Suprapubic skin (tissue), 4 donors: ENCODE measurements at regions not wholly inside any gene's neighbourhood (a gene's known extent, or its start where the extent isn't known, plus 50 kb on each side); places are given as distances from the start of the nearest gene placed in this dataset.

Experiments used
- DNase-seq, 2 donors: peaks; one replicate each; pipeline ENCODE4 v3.0.0-alpha.2; 2019; ENCODE audit warnings: low spot score in 2 of 2
- H3K27ac ChIP-seq: fragments of 200-600 bp; sonication (generic); one replicate; pipeline ENCODE4 v1.5.1; 2019
- H3K27me3 ChIP-seq: fragments of 200-600 bp; sonication (generic); one replicate; pipeline ENCODE4 v1.5.1; 2019
- H3K36me3 ChIP-seq: fragments of 200-600 bp; sonication (generic); one replicate; pipeline ENCODE4 v1.5.1; 2019
- H3K4me1 ChIP-seq: fragments of 200-600 bp; sonication (generic); one replicate; pipeline ENCODE4 v1.5.1; 2019
- H3K4me3 ChIP-seq: fragments of 200-600 bp; sonication (generic); one replicate; pipeline ENCODE4 v1.5.1; 2019; ENCODE audit warnings: mild to moderate bottlenecking
- H3K9me3 ChIP-seq: fragments of 200-600 bp; sonication (generic); one replicate; pipeline ENCODE4 v1.5.1; 2019
- CTCF ChIP-seq, 2 donors: fragments of 200-600 bp in 1 of 2; fragments of 450-650 bp in 1 of 2; sonication (generic) in 1 of 2; IDR thresholded peaks; one replicate each; pipeline ENCODE4 v1.5.1; 2016 to 2019; ENCODE audit warnings: antibody characterized with exemption in 2 of 2, mild to moderate bottlenecking in 1 of 2, moderate library complexity in 1 of 2
- EP300 ChIP-seq: sonication (generic); formaldehyde crosslinking; IDR thresholded peaks from one replicate; pipeline ENCODE4 v1.6.1; 2017; ENCODE audit warnings: antibody characterized with exemption
- POLR2A ChIP-seq, 2 donors: fragments of 450-650 bp; IDR thresholded peaks; one replicate each; pipeline ENCODE4 v1.6.1; 2017; ENCODE audit warnings: antibody characterized with exemption in 2 of 2, mild to moderate bottlenecking in 2 of 2, moderate library complexity in 2 of 2
- POLR2AphosphoS5 ChIP-seq, 3 donors: sonication (generic); formaldehyde crosslinking; IDR thresholded peaks; one replicate each; pipeline ENCODE4 v1.6.1; 2017; ENCODE audit warnings: antibody characterized with exemption in 3 of 3
- WGBS: methylation state at CpG from one replicate; pipeline ENCODE4 v1.1.5; 2018; 5-methylcytosine and 5-hydroxymethylcytosine counted together

GRCh38 chr9:14560194-14560593 lies 133.0 kb downstream of the ZDHHC21 start:
- Histone ChIP-seq H3K27me3 (no peaks in the 10 kb centered on the region), H3K4me3 (no peak overlapping the region), H3K9me3 (no peaks in the 10 kb centered on the region), H3K4me1 (no peaks in the 10 kb centered on the region), H3K36me3 (no peaks in the 10 kb centered on the region), H3K27ac (no peak overlapping the region)
- no peak for DNase-seq
- TF ChIP-seq POLR2A (IDR thresholded peaks at IDR 0.05) (no peak), EP300 (no peak)
- 85% methylated on average over 2 of the region's 2 CpGs for WGBS

- H3K27me3 ChIP-seq: no peaks in the 10 kb centered on the region
- no peaks in the 10 kb centered on the region for H3K36me3 ChIP-seq
- TF ChIP-seq POLR2AphosphoS5 (IDR thresholded peaks at IDR 0.05) (no peak), CTCF (IDR thresholded peaks at IDR 0.05) (no peak), EP300 (no peak), POLR2A (IDR thresholded peaks at IDR 0.05) (no peak)
- no peak overlapping the region for H3K27ac ChIP-seq
- no peaks in the 10 kb centered on the region for H3K4me1 ChIP-seq
- H3K9me3 ChIP-seq: no peaks in the 10 kb centered on the region
- DNase-seq: no peak
- WGBS: 61% methylated on average over 4 of the region's 4 CpGs
- no peak overlapping the region for H3K4me3 ChIP-seq
These were observed 138.3 kb downstream of the ZDHHC21 start for GRCh38 chr9:14554886-14555285.

GRCh38 chr9:14547245-14548060 lies 145.8 kb downstream of the ZDHHC21 start:
- TF ChIP-seq CTCF (IDR thresholded peaks at IDR 0.05): no peak
- no peak for TF ChIP-seq EP300
- no peak for TF ChIP-seq POLR2A (IDR thresholded peaks at IDR 0.05)
- no peak for TF ChIP-seq POLR2AphosphoS5 (IDR thresholded peaks at IDR 0.05)
- H3K4me1 ChIP-seq: no peaks in the 10 kb centered on the region
- H3K9me3 ChIP-seq: no peaks in the 10 kb centered on the region
- H3K4me3 ChIP-seq: no peak overlapping the region
- WGBS: 72% methylated on average over 5 of the region's 5 CpGs
- no peaks in the 10 kb centered on the region for H3K27me3 ChIP-seq
- H3K27ac ChIP-seq: no peak overlapping the region
- no peak for DNase-seq
- no peaks in the 10 kb centered on the region for H3K36me3 ChIP-seq

- Histone ChIP-seq H3K27ac (no peak overlapping the region), H3K27me3 (no peaks in the 10 kb centered on the region), H3K36me3 (no peaks in the 10 kb centered on the region), H3K4me1 (no peaks in the 10 kb centered on the region), H3K9me3 (no peaks in the 10 kb centered on the region), H3K4me3 (no peak overlapping the region)
- WGBS: no CpG with 5 or more reads among the region's 4 CpGs
- DNase-seq: no peak
- TF ChIP-seq CTCF (IDR thresholded peaks at IDR 0.05): no peak
- no peak for TF ChIP-seq POLR2A (IDR thresholded peaks at IDR 0.05)
- TF ChIP-seq EP300: no peak
- no peak for TF ChIP-seq POLR2AphosphoS5 (IDR thresholded peaks at IDR 0.05)
These were observed 146.5 kb downstream of the ZDHHC21 start for GRCh38 chr9:14546693-14547092.

GRCh38 chr9:14542071-14542470 lies 151.2 kb downstream of the ZDHHC21 start:
- DNase-seq: no peak
- H3K27me3 ChIP-seq: no peaks in the 10 kb centered on the region
- no peaks in the 10 kb centered on the region for H3K9me3 ChIP-seq
- H3K4me1 ChIP-seq: no peaks in the 10 kb centered on the region
- no peak overlapping the region for H3K27ac ChIP-seq
- no peaks in the 10 kb centered on the region for H3K36me3 ChIP-seq
- TF ChIP-seq POLR2AphosphoS5 (IDR thresholded peaks at IDR 0.05) (no peak), POLR2A (IDR thresholded peaks at IDR 0.05) (no peak), EP300 (no peak), CTCF (IDR thresholded peaks at IDR 0.05) (no peak)
- no peak overlapping the region for H3K4me3 ChIP-seq
- WGBS: 88% methylated on average over 4 of the region's 4 CpGs
